Central memory CD8-positive, alpha-beta T cell (primary cell): ENCODE measurements at regions not wholly inside any gene's neighbourhood (a gene's known extent, or its start where the extent isn't known, plus 50 kb on each side); places are given as distances from the start of the nearest gene placed in this dataset.
"Not testable (repeated sequence)": the region's sequence is repeated elsewhere in the genome, so short reads cannot be mapped to it uniquely, and the experiment has no call there.

Source experiments
- ATAC-seq: fragments of 150-1000 bp; cut with Tn5 transposase; replicated peaks from 2 replicates; pipeline ENCODE4 v1.10.0; 2022; ENCODE audit warnings: mild to moderate bottlenecking, moderate FRiP score, moderate number of reproducible peaks; ENCODE audit not compliant: poor library complexity, severe bottlenecking; ENCODE audit errors: extremely low read depth
- DNase-seq, 2 donors: peaks; one replicate each; pipeline ENCODE4 v3.0.0; 2021; ENCODE audit warnings: low spot score in 2 of 2
- H3K27ac Mint-ChIP-seq: one replicate; pipeline ENCODE4 v1.8.0; 2022; ENCODE audit warnings: low read depth, mild to moderate bottlenecking, moderate library complexity, mixed read lengths
- H3K27me3 Mint-ChIP-seq: one replicate; pipeline ENCODE4 v1.8.0; 2022; ENCODE audit warnings: mixed read lengths
- H3K36me3 Mint-ChIP-seq: one replicate; pipeline ENCODE4 v1.8.0; 2022; ENCODE audit warnings: mild to moderate bottlenecking, moderate library complexity, mixed read lengths; ENCODE audit not compliant: insufficient read depth
- H3K4me1 Mint-ChIP-seq: one replicate; pipeline ENCODE4 v1.8.0; 2022; ENCODE audit warnings: mixed read lengths
- H3K4me3 Mint-ChIP-seq: one replicate; pipeline ENCODE4 v1.8.0; 2022; ENCODE audit warnings: mild to moderate bottlenecking, moderate library complexity, mixed read lengths
- H3K9me3 Mint-ChIP-seq: one replicate; pipeline ENCODE4 v1.8.0; 2022; ENCODE audit warnings: mixed read lengths

GRCh38 chr7:101757879-101758278 lies 59.5 kb upstream of the CUX1 start:
- Mint-ChIP-seq H3K4me1 (peaks cover 10% of the 10 kb centered on the region), H3K27ac (no peak overlapping the region), H3K36me3 (peaks cover 3% of the 10 kb centered on the region), H3K4me3 (no peak overlapping the region), H3K27me3 (no peaks in the 10 kb centered on the region), H3K9me3 (no peaks in the 10 kb centered on the region)
- no peak for DNase-seq
- no peak for ATAC-seq

- not testable (repeated sequence) for ATAC-seq, H3K27me3 Mint-ChIP-seq, H3K9me3 Mint-ChIP-seq, H3K36me3 Mint-ChIP-seq, DNase-seq, H3K4me3 Mint-ChIP-seq, H3K27ac Mint-ChIP-seq
- peaks cover 10% of the 10 kb centered on the region for H3K4me1 Mint-ChIP-seq
Observed at GRCh38 chr7:101758519-101758918, 58.9 kb upstream of the CUX1 start.

- ATAC-seq (no peak), DNase-seq (no peak)
- Mint-ChIP-seq H3K4me3 (no peak overlapping the region), H3K36me3 (peaks cover 2% of the 10 kb centered on the region), H3K27ac (no peak overlapping the region), H3K9me3 (no peaks in the 10 kb centered on the region), H3K27me3 (no peaks in the 10 kb centered on the region), H3K4me1 (no peaks in the 10 kb centered on the region)
Observed at GRCh38 chr7:101764221-101764620, 53.2 kb upstream of the CUX1 start.

GRCh38 chr7:101767544-101767943 lies 49.9 kb upstream of the CUX1 start:
- H3K9me3 Mint-ChIP-seq, result no peaks in the 10 kb centered on the region

More at GRCh38 chr7:101767544-101767943, 49.9 kb upstream of the CUX1 start:
- Mint-ChIP-seq H3K4me3 (no peak overlapping the region), H3K27ac (no peak overlapping the region), H3K36me3 (peaks cover 3% of the 10 kb centered on the region), H3K27me3 (peaks cover 25% of the 10 kb centered on the region), H3K4me1 (no peaks in the 10 kb centered on the region)
- no peak for ATAC-seq
- DNase-seq, result no peak
